ENCODE measurements at regions not wholly inside any gene's neighbourhood (a gene's known extent, or its start where the extent isn't known, plus 50 kb on each side); places are given as distances from the start of the nearest gene placed in this dataset.

GRCh38 chr5:110262749-110263148 lies 463.7 kb downstream of the TMEM232 start (continued):
- TF ChIP-seq BRCA1 (IDR thresholded peaks at IDR 0.05; ENCODE audit: low read depth, low read length) (no peak), CBX8 (IDR thresholded peaks at IDR 0.05; ENCODE audit: borderline replicate concordance, low read depth, low read length) (no peak), RAD21 (IDR thresholded peaks at IDR 0.05 in 1 of 2, conservative IDR thresholded peaks at IDR 0.05 in 1 of 2; ENCODE audit: low read depth in 2 of 2, low read length in 2 of 2) (no peak), USF2 (IDR thresholded peaks at IDR 0.05; ENCODE audit: low read length) (no peak), SAP30 (IDR thresholded peaks at IDR 0.05; ENCODE audit: insufficient read depth, insufficient replicate concordance, low read length) (no peak), BACH1 (IDR thresholded peaks at IDR 0.05; ENCODE audit: low read length) (no peak), JUND (IDR thresholded peaks at IDR 0.05; ENCODE audit: low read length) (no peak), ASH2L (IDR thresholded peaks at IDR 0.05; ENCODE audit: low read length) (no peak), CHD1 (IDR thresholded peaks at IDR 0.05; ENCODE audit: low read depth, low read length) (no peak), POLR2AphosphoS5 (IDR thresholded peaks at IDR 0.05; ENCODE audit: low read depth, low read length) (no peak)
